Left kidney (tissue), 1 donor: ENCODE measurements at regions not wholly inside any gene's neighbourhood (a gene's known extent, or its start where the extent isn't known, plus 50 kb on each side); places are given as distances from the start of the nearest gene placed in this dataset.
A peak's percentile ranks its signal among the peaks of the same experiment; 100 is the strongest.

ENCODE experiments used
- DNase-seq: peaks from one replicate; pipeline ENCODE4 v3.0.0-alpha.2; 2013

DNA sequence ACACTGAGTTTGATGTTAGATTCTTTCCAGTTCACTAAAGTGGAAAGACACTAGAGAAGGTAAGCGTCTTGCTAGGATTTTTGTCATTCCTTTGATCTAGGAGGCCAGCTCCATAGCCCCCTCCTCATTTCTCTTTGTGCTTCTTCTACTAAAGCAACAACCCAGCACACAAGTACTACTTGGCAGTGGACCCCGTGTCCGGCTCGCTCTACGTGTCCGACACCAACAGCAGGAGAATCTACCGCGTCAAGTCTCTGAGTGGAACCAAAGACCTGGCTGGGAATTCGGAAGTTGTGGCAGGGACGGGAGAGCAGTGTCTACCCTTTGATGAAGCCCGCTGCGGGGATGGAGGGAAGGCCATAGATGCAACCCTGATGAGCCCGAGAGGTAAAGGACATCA is 76.6 kb upstream of the WWC1 start:
- DNase-seq, result no peak

DNA sequence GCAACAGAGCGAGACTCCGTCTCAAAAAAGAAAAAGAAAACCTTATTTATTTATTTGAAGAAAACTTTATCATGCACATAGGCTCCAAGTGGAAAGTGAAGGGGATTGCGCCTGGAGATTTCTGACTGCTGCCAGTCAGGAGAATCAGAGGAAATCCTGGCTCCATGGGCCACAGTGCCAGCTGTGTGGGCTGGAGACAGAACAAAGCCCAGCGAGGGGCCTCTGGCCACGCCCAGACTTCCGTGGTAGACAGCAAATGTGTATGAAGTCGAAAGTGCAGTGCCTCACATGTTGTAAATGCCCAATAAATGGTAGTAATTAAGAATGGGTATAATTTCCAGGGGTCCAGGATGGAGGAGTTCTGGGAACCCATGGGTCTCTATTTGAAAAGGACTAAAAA is 75.8 kb upstream of the WWC1 start:
- no peak for DNase-seq

DNA sequence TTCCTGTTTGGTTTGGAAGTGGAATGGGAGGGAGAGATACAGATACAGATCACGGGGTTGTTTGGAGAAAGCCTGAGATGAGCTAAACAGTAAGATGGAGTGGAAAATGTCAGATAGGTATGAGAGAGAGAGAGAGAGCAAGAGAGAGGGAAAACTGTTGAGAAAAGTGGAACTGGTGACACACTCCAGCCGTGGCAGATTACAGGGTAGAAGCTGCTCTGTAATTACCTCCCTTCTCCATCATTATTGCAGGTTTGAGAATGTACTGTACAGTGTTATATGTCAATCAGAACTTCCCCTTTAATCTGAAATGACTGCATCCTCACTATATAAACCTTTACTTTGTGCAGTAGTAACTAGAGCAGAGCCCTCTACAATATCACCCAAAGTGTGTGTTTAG is 74.5 kb upstream of the WWC1 start:
- DNase-seq, result no peak

DNA sequence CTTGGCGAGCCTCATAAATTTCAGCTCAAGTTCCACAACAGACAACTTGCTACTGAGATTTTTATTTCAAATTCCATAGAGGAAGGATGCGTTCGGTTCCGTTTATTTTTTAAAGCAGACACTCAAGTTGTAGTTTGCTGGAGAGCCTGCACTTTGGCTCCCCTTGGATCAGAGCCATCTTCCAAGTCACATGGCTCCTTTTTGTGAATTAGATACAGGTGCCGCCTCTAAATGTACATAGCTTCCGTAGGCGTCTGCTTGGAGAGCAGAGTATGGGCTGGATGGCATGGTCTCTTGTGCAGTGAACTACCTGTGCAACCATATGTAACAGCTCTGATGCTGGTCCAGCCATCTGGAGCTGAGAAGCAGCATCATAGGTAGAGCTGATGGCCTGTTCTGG is 73.9 kb upstream of the WWC1 start:
- DNase-seq, result no peak

DNA sequence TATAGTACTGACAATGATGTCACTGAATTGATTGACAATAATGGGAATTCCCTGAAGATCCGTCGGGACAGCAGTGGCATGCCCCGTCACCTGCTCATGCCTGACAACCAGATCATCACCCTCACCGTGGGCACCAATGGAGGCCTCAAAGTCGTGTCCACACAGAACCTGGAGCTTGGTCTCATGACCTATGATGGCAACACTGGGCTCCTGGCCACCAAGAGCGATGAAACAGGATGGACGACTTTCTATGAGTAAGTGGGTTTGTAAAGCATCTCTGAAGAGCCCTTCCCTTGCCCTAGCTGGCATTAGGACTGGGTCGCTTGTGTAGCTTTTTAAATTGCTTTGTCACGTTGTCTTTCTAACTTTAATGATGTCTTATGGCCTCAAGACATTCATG is 72.7 kb upstream of the WWC1 start:
- DNase-seq, result no peak

DNA sequence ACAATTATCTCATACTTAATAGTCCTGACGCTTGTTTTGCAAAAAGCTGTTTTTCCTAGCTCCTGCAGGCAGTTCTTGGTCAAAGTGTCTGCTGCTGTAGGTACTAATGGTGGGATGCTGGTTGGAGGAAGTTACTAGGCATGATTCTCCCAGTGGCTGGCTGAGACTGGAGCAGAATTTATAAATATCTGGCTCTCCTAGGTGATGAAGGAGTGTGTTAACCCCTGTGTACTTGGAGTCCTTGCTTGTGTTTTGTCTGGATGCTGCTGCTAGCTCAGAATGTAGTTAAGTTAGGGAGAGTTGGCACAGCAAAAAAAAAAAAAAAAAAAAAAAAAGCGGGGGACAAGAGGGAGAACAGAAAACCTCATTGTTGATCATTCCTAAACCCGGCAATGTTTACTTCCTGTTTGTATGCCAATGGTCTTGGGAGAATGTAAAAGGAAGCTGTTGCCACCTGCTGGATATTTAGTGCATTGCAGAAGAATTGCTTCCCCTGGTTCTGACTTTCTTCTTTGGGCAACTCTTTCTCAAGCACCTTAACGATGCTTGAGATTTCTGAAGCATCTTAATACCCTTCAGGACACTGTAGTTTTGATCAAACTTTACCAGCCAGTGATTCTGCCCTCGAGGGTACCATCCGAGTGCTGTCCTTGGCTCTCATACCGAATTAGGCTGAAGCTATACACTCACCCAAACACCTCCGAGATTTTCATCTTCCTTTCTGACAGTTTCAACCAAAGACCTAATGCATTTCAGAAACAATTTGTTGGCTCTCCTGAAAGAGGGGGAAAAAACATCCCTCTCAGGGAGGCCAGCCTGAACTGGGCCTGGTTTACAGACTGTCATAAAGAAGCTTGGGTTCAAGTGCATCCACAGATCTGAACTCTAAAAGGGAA is 71.7 kb upstream of the WWC1 start:
- DNase-seq, result peak; percentile 86

DNA sequence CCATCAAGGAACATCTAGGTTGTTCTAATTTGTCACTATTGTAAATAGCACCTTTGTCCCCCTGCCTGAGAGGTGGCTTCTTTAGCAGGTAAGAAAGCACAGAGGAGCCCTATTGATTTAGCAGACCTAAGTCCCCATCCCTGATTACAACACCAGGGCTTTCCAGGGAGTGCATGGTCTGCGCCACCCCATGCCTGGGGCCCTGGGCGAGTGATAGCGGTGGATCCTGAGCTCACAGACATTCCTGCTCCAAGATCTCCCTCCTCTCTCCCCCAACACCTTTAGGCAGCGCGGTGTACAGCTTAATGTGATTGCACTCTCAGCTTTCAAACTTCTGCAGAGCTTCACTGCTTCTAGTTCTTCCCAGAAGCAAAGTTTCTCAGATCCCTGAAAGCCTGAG is 67.4 kb upstream of the WWC1 start:
- DNase-seq, result no peak

DNA sequence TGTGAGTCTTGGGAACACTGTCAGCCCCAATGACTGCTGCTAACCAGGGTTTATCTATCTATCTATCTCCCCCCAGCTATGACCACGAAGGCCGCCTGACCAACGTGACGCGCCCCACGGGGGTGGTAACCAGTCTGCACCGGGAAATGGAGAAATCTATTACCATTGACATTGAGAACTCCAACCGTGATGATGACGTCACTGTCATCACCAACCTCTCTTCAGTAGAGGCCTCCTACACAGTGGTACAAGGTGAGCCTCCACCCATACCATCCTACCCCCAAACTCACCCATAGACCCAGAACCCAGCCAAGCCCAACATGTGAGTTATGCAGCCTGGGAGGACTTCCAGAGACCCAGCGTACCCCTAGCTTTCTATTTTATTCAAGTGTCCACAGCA is 65.4 kb upstream of the WWC1 start:
- no peak for DNase-seq

DNA sequence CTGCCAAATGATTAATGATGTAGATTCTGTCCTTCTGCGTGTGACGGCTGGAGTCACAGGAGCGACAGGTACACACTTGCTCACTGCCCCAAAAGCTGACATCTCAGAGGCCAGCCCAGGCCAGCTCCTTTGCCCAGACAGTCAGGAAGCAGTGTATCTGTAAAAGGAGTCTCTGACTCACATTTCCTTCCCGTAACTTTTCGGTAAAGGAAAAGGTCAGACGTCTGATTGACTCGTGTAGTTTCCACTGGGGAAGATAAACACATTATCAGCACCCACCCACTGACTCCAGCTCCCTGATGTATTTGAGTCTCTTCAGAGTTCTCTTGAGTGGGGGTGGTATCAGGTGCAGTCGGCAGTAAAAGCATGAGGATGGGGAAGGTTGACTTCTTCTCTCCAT is 64.4 kb upstream of the WWC1 start:
- no peak for DNase-seq

DNA sequence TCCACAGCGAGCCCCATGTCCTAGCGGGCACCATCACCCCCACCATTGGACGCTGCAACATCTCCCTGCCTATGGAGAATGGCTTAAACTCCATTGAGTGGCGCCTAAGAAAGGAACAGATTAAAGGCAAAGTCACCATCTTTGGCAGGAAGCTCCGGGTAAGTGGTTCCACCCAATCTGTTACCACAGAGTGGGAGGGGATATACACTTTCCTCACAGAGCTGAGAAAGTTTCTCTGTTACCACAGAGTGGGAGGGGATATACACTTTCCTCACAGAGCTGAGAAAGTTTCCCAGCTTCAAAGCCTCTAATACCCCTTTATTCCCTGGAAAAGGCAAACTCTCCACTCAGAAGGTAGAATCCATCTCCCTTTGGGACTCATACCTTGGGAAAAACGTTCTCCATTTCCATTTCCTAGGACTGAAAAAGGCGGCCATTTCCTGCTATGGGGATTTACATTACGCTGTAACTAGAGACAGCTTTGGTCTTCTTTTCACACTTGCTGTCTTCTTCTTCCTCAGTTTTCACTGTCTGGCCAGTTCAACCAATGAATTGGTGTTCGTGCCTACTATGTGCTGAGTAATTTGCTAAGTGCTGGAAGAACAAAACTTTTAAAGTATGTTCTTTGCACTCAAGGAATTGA is 63.4 kb upstream of the WWC1 start:
- no peak for DNase-seq

DNA sequence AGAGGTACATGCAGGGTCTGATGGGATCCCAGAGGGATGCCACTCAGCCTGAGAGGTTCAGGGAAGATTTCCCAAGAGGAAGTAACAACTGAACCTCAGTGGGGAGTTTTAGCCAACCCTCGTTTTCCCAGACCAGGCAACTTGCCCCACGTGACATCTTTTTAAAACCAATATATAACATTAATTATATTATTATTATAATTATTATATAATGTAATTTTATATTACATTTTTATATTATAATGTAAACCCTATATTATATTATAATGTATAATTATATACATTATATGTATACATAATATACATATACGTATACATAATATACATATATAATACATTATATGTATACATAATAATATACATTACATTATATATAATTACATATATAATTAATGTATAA is 62.8 kb upstream of the WWC1 start:
- DNase-seq, result no peak

DNA sequence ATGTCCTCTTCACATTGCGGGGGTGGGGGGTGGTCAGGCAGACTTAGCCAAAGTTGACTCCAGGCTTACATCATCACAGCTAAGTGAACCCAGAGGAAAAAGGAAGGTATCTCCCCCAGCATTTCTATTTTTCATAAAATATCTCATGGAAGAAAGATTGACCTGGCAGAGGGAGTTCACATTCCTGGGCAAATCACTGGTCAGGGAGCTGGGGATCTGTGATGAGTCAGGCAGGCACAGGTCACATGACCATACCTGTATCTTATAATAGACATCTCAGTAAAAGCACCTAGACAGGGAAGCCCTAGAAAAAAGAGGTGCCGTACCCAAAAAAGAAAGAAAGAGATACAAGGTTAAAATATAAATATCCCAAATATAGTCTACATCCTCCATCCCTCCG is 57.3 kb upstream of the WWC1 start:
- no peak for DNase-seq

DNA sequence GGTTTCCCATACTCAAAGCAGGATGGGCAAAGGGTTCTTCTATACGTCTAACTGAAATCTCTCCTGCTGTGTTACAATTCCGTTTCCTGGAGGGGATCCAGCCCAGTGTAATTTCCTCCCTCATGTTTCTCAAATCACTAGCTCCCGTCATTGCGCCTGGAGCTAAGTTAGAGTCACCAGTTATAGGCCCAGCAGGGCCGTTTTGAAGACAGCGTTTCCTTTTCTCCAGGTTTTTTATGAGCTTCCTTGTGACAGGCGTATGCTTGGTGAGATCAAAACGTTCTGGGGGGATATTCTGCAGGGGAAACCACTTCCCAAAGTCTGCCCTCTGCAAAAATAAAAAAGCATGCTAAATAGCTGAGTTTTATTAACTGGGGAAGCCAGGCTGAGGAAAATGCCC is 53.0 kb upstream of the WWC1 start:
- DNase-seq, result no peak

DNA sequence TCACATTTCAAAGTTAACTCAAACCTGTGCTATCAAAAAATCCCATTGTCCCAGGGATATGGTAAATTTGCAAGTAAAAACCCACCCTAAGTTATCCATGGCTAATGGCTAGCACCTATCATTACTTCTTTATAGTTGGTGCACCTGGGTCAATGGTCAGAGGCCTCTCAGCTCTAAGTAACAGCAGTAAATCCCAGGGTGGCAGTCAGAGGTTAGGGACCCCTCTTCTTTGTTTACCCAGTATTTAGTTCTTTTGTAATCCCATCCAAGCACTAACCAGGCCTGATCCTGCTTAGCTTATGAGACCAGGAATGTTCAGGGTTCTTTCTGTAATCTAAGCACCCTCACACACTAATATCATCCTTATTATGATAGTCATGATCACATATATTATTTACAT is 52.1 kb upstream of the WWC1 start:
- no peak for DNase-seq
